Esophagus muscularis mucosa (tissue), 3 donors: ENCODE measurements at regions not wholly inside any gene's neighbourhood (a gene's known extent, or its start where the extent isn't known, plus 50 kb on each side); places are given as distances from the start of the nearest gene placed in this dataset.

Experiments used
- CTCF ChIP-seq, 3 experiments: fragments of 200-600 bp in 2 of 3; fragments of 450-650 bp in 1 of 3; sonication (generic) in 2 of 3; IDR thresholded peaks; one replicate each; pipeline ENCODE4 v1.5.1; 2017 to 2019; ENCODE audit warnings: antibody characterized with exemption in 3 of 3, mild to moderate bottlenecking in 2 of 3, moderate library complexity in 1 of 3
- EP300 ChIP-seq: sonication (generic); formaldehyde crosslinking; IDR thresholded peaks from one replicate; pipeline ENCODE4 v1.6.1; 2017; ENCODE audit warnings: antibody characterized with exemption

- TF ChIP-seq CTCF (IDR thresholded peaks at IDR 0.05) (no peak), EP300 (no peak)
These were observed 53.9 kb upstream of the NR2F2 start for GRCh38 chr15:96276438-96277210.
